ENCODE measurements at regions not wholly inside any gene's neighbourhood (a gene's known extent, or its start where the extent isn't known, plus 50 kb on each side); places are given as distances from the start of the nearest gene placed in this dataset.

- no peak for ATAC-seq (ENCODE audit: low read depth)
- no peak overlapping the region for H3K4me3 Mint-ChIP-seq
These were observed 716.0 kb upstream of the REG3G start for GRCh38 chr2:78309460-78309859.

GRCh38 chr2:78315368-78315767, 710.1 kb upstream of the REG3G start:
- Mint-ChIP-seq H3K27me3 (no peaks in the 10 kb centered on the region), H3K27ac (no peak overlapping the region), H3K9me3 (peaks cover 3% of the 10 kb centered on the region), H3K4me1 (no peaks in the 10 kb centered on the region), H3K36me3 (no peaks in the 10 kb centered on the region), H3K4me3 (no peak overlapping the region)
- no peak for DNase-seq (ENCODE audit: low spot score in 2 of 2)
- ATAC-seq (ENCODE audit: low read depth) = no peak

More at GRCh38 chr2:78309460-78309859, 716.0 kb upstream of the REG3G start:
- H3K27ac Mint-ChIP-seq = no peak overlapping the region
- DNase-seq (ENCODE audit: low spot score in 2 of 2) = no peak
- H3K27me3 Mint-ChIP-seq = no peaks in the 10 kb centered on the region
- H3K4me1 Mint-ChIP-seq = no peaks in the 10 kb centered on the region
- peaks cover 4% of the 10 kb centered on the region for H3K9me3 Mint-ChIP-seq
- no peaks in the 10 kb centered on the region for H3K36me3 Mint-ChIP-seq

- H3K4me1 Mint-ChIP-seq = no peaks in the 10 kb centered on the region
- H3K9me3 Mint-ChIP-seq = peaks cover 2% of the 10 kb centered on the region
- no peaks in the 10 kb centered on the region for H3K36me3 Mint-ChIP-seq
- DNase-seq (ENCODE audit: low spot score in 2 of 2) (no peak), ATAC-seq (ENCODE audit: low read depth) (no peak)
- H3K27ac Mint-ChIP-seq = no peak overlapping the region
- H3K27me3 Mint-ChIP-seq = no peaks in the 10 kb centered on the region
- H3K4me3 Mint-ChIP-seq = no peak overlapping the region
These were observed 707.2 kb upstream of the REG3G start for GRCh38 chr2:78318275-78318674.

- Mint-ChIP-seq H3K9me3 (peaks cover 1% of the 10 kb centered on the region), H3K36me3 (no peaks in the 10 kb centered on the region), H3K27me3 (no peaks in the 10 kb centered on the region), H3K4me3 (no peak overlapping the region), H3K27ac (no peak overlapping the region), H3K4me1 (no peaks in the 10 kb centered on the region)
- DNase-seq (ENCODE audit: low spot score in 2 of 2) = no peak
- no peak for ATAC-seq (ENCODE audit: low read depth)
These were observed 695.3 kb upstream of the REG3G start for GRCh38 chr2:78330193-78330592.

GRCh38 chr2:78351208-78351607, 674.3 kb upstream of the REG3G start:
- DNase-seq (ENCODE audit: low spot score in 2 of 2) = no peak
- Mint-ChIP-seq H3K27me3 (no peaks in the 10 kb centered on the region), H3K9me3 (no peaks in the 10 kb centered on the region), H3K4me1 (no peaks in the 10 kb centered on the region), H3K4me3 (no peak overlapping the region), H3K36me3 (no peaks in the 10 kb centered on the region), H3K27ac (no peak overlapping the region)
- ATAC-seq (ENCODE audit: low read depth) = no peak

GRCh38 chr2:78353168-78353567, 672.3 kb upstream of the REG3G start:
- H3K36me3 Mint-ChIP-seq = no peaks in the 10 kb centered on the region
- H3K27ac Mint-ChIP-seq = no peak overlapping the region
- H3K27me3 Mint-ChIP-seq = no peaks in the 10 kb centered on the region
- DNase-seq (ENCODE audit: low spot score in 2 of 2) (no peak), ATAC-seq (ENCODE audit: low read depth) (no peak)
- peaks cover 1% of the 10 kb centered on the region for H3K9me3 Mint-ChIP-seq
- H3K4me3 Mint-ChIP-seq = no peak overlapping the region
- H3K4me1 Mint-ChIP-seq = no peaks in the 10 kb centered on the region

GRCh38 chr2:78355967-78356366, 669.5 kb upstream of the REG3G start:
- Mint-ChIP-seq H3K36me3 (no peaks in the 10 kb centered on the region), H3K27ac (no peak overlapping the region), H3K4me1 (no peaks in the 10 kb centered on the region), H3K4me3 (no peak overlapping the region), H3K9me3 (peaks cover 3% of the 10 kb centered on the region), H3K27me3 (no peaks in the 10 kb centered on the region)
- DNase-seq (ENCODE audit: low spot score in 2 of 2) (no peak), ATAC-seq (ENCODE audit: low read depth) (no peak)

GRCh38 chr2:78383576-78383975, 641.9 kb upstream of the REG3G start:
- Mint-ChIP-seq H3K9me3 (peaks cover 7% of the 10 kb centered on the region), H3K4me3 (no peak overlapping the region), H3K36me3 (no peaks in the 10 kb centered on the region), H3K4me1 (peaks cover 2% of the 10 kb centered on the region), H3K27ac (no peak overlapping the region), H3K27me3 (no peaks in the 10 kb centered on the region)
- no peak for DNase-seq (ENCODE audit: low spot score in 2 of 2)
- no peak for ATAC-seq (ENCODE audit: low read depth)

- no peak for ATAC-seq (ENCODE audit: low read depth)
- no peak for DNase-seq (ENCODE audit: low spot score in 2 of 2)
- Mint-ChIP-seq H3K9me3 (peaks cover 9% of the 10 kb centered on the region), H3K27me3 (no peaks in the 10 kb centered on the region), H3K36me3 (no peaks in the 10 kb centered on the region), H3K4me1 (no peaks in the 10 kb centered on the region), H3K27ac (no peak overlapping the region), H3K4me3 (no peak overlapping the region)
These were observed 628.3 kb upstream of the REG3G start for GRCh38 chr2:78397198-78397597.

GRCh38 chr2:78407960-78408794, 617.3 kb upstream of the REG3G start:
- Mint-ChIP-seq H3K36me3 (no peaks in the 10 kb centered on the region), H3K4me1 (no peaks in the 10 kb centered on the region), H3K27ac (no peak overlapping the region), H3K27me3 (no peaks in the 10 kb centered on the region), H3K4me3 (no peak overlapping the region), H3K9me3 (peaks cover 6% of the 10 kb centered on the region)
- ATAC-seq (ENCODE audit: low read depth) (no peak), DNase-seq (ENCODE audit: low spot score in 2 of 2) (no peak)

- DNase-seq (ENCODE audit: low spot score in 2 of 2) = no peak
- H3K27ac Mint-ChIP-seq = no peak overlapping the region
- no peak for ATAC-seq (ENCODE audit: low read depth)
- peaks cover 6% of the 10 kb centered on the region for H3K9me3 Mint-ChIP-seq
- no peaks in the 10 kb centered on the region for H3K36me3 Mint-ChIP-seq
- no peaks in the 10 kb centered on the region for H3K27me3 Mint-ChIP-seq
- no peaks in the 10 kb centered on the region for H3K4me1 Mint-ChIP-seq
- no peak overlapping the region for H3K4me3 Mint-ChIP-seq
These were observed 616.7 kb upstream of the REG3G start for GRCh38 chr2:78408795-78409118.

- peaks cover 8% of the 10 kb centered on the region for H3K9me3 Mint-ChIP-seq
- no peak overlapping the region for H3K27ac Mint-ChIP-seq
- no peak for DNase-seq (ENCODE audit: low spot score in 2 of 2)
- H3K4me3 Mint-ChIP-seq = no peak overlapping the region
- H3K36me3 Mint-ChIP-seq = no peaks in the 10 kb centered on the region
- ATAC-seq (ENCODE audit: low read depth) = no peak
- H3K4me1 Mint-ChIP-seq = no peaks in the 10 kb centered on the region
- H3K27me3 Mint-ChIP-seq = no peaks in the 10 kb centered on the region
These were observed 614.2 kb upstream of the REG3G start for GRCh38 chr2:78411303-78411702.

GRCh38 chr2:78416625-78417300, 608.7 kb upstream of the REG3G start:
- peaks cover 6% of the 10 kb centered on the region for H3K9me3 Mint-ChIP-seq
- H3K4me3 Mint-ChIP-seq = no peak overlapping the region
- no peaks in the 10 kb centered on the region for H3K27me3 Mint-ChIP-seq
- ATAC-seq (ENCODE audit: low read depth) = no peak
- H3K27ac Mint-ChIP-seq = no peak overlapping the region
- H3K36me3 Mint-ChIP-seq = no peaks in the 10 kb centered on the region
- H3K4me1 Mint-ChIP-seq = no peaks in the 10 kb centered on the region
- DNase-seq (ENCODE audit: low spot score in 2 of 2) = no peak

GRCh38 chr2:78417355-78417754, 608.1 kb upstream of the REG3G start:
- ATAC-seq (ENCODE audit: low read depth) = no peak
- DNase-seq (ENCODE audit: low spot score in 2 of 2) = no peak
- Mint-ChIP-seq H3K4me1 (no peaks in the 10 kb centered on the region), H3K36me3 (no peaks in the 10 kb centered on the region), H3K9me3 (peaks cover 6% of the 10 kb centered on the region), H3K4me3 (no peak overlapping the region), H3K27ac (no peak overlapping the region), H3K27me3 (no peaks in the 10 kb centered on the region)

GRCh38 chr2:78418021-78418420, 607.5 kb upstream of the REG3G start:
- no peaks in the 10 kb centered on the region for H3K36me3 Mint-ChIP-seq
- DNase-seq (ENCODE audit: low spot score in 2 of 2) = no peak
- no peak for ATAC-seq (ENCODE audit: low read depth)
- no peak overlapping the region for H3K4me3 Mint-ChIP-seq
- H3K4me1 Mint-ChIP-seq = no peaks in the 10 kb centered on the region
- no peak overlapping the region for H3K27ac Mint-ChIP-seq
- no peaks in the 10 kb centered on the region for H3K27me3 Mint-ChIP-seq
- peaks cover 6% of the 10 kb centered on the region for H3K9me3 Mint-ChIP-seq

Data from memory B cell (primary cell).